IPS DF 19.7 (cell line): ENCODE measurements at regions not wholly inside any gene's neighbourhood (a gene's known extent, or its start where the extent isn't known, plus 50 kb on each side); places are given as distances from the start of the nearest gene placed in this dataset.

Experiments used
- DNase-seq: peaks from one replicate; pipeline ENCODE4 v3.0.0-alpha.2; 2013; ENCODE audit warnings: low read depth, low spot score

- no peak for DNase-seq
Measured at GRCh38 chr16:54679531-54679930, 251.1 kb upstream of the IRX5 start.

DNA sequence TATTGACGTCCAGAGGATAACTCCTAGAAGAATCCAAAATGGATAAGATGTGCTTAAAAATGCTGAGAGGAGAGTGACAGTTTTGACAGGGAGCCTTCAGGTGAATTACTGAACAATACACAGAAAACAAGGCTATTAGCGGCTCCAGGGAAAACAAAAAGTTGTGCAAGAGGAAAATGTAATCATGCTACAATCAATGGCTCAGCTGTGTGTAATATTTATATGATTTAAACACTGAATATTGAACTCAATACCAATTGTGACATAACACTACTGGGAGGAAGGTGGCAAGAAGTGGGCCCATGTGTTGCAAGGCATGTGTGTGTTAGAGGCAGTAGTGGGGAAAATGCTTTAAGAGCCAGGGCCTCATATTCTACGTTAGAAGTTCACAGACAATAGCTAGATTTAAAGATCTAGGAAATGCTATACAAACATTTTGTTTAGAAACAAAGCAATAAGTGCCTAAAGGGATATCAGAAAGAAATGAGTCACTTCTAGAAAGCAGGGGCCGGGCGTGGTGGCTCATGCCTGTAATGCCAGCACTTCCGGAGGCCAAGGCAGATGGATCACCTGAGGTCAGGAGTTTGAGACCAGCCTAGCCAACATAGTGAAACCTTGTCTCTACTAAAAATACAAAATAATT, 253.2 kb upstream of the IRX5 start:
- no peak for DNase-seq

- DNase-seq, result no peak
Measured at GRCh38 chr16:54673313-54673712, 257.4 kb upstream of the IRX5 start.

DNA sequence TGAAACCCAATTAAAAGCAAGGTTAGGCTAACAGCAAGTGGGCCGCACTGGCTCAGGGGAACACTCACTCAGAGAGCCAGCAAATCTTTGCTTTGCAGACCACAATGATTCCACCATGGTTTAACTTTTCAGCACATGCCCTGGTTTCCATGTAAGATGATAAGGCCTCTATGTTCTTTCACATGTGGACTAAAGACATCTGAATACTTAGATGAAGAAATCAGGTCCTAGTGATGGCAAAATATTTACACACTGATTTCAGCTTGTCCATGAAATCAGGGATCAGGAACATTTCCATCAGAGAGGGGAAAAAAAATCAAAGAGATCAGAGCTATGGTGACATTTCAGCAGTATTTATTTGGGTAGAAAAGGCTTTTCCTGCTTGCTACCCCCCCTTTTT, 258.2 kb upstream of the IRX5 start:
- DNase-seq, result no peak

DNA sequence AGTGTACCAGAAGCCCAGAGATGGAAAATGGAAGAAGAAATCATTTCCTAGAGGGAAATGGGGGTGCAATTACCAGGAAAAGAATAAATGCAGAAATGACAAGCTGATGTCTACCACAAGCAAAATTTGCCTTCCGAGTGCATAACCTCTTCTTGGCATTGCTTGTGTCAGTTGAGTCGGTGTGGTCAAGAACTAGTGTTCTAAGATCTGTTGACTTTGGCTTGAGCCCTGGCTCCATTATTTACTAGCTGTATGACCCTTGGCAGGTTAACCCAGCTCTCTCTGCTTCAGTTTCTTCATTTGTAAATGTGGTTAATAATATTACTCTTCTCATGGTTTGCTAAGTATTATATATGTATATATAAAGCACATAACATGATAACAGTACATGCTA, 273.0 kb upstream of the IRX5 start:
- DNase-seq, result no peak

DNA sequence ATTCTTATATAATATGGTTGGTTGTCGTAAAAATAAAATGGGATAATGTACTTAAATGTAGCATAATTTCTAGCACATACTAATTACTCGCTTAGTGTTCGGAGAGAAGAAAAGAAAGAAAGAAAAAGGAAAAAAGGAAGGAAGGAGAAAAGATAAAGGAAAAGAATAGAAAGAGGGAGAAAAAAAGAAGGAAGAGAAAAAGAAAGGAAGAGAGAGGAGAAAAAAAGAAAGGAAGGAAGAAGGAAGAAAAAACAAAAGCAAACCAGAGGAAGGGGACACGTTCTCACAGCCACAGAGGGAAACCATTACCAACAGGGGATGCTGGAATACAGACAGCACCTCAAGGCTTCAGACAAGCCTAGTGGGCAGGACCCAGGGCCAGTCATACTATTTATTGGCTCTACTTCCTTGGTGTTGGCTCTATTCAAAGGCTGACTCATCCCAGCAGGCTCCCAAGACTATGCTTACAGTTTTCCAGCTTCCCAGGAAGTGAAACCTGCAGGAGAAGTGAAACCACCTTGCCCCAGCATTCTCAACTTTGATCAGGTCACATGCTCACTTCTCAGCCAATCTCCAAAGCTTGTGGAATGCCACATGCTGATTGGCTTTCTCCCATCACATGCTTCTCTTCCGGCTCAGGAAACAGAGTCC, 273.5 kb upstream of the IRX5 start:
- DNase-seq, result peak; percentile 52

- DNase-seq, result no peak
Measured at GRCh38 chr16:54655121-54655590, 275.5 kb upstream of the IRX5 start.

DNA sequence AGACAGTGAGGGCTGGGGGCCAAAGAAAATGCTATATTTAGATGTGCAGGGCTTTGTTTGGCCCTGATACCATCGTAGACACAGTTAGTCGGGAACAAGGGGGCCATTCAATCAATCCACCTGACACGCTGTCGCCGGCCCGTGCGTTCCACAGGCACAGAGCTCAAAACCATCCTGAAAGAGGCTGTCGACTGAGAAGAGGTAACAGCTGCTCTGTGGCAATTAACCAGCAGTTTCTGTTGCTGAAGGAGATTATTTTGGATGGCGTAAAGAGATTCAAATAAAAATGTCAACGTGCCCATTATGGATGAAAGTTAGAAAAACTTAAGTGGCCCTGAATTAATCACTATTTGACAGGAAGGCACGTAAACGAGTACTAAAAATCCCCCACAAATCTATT, 276.2 kb upstream of the IRX5 start:
- no peak for DNase-seq

GRCh38 chr16:54652201-54652770, 278.4 kb upstream of the IRX5 start:
- no peak for DNase-seq

DNA sequence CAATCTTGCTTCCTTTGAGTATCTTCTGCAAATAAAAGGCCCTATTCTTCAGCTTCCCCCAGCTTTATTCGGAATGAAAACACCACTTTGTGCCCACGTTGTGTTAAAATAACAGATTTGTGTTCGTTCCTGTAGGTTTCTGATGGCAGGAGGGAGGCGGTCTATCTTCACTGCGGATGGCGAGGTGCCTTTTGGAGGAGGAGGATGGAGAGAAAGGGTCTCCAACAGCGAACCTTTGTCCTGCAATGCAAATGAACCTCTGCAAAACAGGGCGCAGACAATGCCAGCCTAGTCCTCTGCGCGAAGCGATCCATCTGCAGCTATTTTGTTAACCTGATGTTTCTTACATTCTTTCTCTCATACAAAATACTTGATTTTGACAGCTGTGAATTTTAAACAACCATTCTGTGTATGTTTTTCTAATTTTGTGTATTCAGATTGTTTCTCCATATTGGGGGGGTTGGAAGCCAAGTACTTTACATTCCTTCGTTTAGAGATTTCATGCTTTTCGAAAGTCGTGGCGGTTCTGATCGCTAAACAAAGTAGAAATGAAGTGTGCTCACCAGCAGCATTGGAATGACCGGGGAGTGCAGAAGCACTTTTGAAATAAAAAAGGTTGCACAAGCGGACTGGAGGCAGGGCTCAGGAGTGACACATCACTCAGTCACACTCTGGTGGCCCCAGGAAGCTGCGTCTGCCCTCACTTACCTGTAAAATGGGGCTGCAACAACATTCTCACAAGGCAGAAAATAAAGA, 279.0 kb upstream of the IRX5 start:
- DNase-seq, result peak; percentile 85

GRCh38 chr16:54649876-54650275, 280.8 kb upstream of the IRX5 start:
- DNase-seq, result no peak

- no peak for DNase-seq
Measured at GRCh38 chr16:54648575-54648974, 282.1 kb upstream of the IRX5 start.

GRCh38 chr16:54647725-54648221, 282.9 kb upstream of the IRX5 start:
- DNase-seq, result no peak

DNA sequence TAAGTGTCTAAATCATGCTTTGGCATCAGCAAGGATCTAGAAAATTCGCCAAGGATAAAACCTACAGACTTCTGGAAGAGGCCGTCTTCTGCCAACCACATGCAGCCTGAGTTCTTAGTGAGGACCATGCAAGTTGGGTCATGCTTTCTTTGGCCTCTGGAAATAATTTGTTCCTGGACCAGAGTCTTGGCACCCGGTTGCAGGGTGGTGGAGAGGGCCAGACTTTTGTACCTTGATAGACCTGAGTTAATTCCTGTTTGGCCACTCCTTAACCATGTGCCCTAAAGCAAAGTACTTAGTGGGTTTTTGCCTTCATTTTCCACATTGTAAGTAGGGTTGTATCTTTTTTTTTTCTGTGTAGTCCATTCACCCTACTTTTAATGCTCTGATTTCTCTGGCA, 283.4 kb upstream of the IRX5 start:
- no peak for DNase-seq

DNA sequence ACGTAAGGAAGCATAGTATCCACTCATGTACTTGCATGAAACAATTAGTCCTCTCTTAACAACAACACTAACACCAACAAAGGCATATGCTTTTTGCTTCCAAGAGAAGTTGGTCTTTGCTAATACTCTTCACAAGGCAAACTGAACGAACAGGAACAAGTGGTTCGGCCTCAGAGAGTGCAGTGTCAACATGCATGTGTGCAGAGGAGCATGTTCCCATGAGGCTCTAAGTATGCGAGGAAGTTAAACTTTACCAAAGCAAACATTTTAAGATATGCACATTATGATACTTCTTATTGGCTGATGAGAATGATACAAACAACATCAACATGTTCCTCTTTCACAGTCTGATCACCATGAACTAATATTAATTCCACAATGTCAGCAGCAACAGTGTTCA, 285.3 kb upstream of the IRX5 start:
- DNase-seq, result no peak

DNA sequence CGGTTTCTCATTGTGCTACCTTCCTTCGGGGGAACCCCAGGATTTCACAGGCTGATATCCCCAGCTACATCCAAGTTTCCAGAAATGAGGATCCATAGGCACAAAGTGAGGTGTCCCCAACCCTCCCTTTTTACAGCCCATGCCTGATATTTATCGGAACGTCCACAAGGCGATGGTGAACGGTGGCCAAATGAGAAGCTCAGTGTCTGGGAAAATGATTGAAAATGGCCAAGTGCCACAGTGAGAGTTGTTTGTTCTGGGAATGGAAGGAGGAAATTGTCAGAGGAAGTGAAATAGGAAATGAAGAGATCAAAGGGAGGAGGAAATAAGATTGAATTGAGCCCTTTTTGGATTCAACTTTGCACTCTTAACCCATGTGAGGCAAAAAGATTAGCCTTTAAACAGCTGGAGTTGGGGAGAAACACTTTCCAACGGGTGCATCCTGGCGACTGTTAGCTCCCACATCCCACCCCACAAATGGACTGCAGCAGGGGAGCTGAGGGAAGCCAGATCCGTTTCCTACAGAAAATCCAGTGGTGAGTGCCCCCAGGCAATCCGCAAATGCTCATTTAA, 294.4 kb upstream of the IRX5 start:
- no peak for DNase-seq

GRCh38 chr16:54633943-54634362, 296.7 kb upstream of the IRX5 start:
- DNase-seq, result no peak

DNA sequence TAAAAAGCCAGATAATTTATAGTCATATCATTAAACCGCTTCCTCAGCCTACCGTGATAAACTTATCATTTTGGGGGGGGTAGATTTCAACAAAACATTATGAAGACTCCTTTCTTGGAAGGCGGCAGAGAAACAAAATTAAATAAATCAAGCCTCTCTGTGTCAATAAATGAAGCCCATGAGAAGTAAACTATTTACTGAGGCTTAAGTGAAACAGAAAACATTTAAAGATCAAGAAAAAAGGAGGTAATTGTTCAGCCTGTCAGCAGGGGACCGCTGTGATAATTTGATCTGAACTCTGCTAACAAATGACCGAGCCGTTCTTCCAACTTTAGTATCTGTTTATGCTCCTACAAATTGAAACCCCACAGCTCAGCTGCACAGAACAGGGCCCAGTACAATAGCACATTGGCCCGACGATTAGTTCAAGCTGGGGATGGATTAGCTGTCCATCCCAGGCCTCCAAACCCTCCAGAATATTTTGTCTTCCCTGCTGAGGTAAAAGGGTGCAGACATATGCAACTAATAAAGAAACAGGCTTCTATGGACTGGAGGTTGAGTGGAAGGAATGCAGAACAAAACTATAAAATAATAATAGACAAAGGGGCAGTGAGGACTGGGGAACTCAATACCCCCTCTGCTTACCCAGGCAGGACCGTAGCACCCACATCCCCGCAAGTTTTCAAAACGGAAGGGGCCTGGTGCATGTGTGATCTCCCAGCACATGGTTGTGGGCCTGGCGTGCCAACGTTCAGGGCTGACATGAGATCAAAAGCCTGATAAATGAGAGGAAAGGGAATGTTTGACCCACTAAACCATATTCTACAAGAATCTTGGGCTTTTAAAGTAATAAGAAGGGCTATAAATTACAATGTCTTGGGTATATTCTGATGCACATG, 298.1 kb upstream of the IRX5 start:
- DNase-seq, result no peak

DNA sequence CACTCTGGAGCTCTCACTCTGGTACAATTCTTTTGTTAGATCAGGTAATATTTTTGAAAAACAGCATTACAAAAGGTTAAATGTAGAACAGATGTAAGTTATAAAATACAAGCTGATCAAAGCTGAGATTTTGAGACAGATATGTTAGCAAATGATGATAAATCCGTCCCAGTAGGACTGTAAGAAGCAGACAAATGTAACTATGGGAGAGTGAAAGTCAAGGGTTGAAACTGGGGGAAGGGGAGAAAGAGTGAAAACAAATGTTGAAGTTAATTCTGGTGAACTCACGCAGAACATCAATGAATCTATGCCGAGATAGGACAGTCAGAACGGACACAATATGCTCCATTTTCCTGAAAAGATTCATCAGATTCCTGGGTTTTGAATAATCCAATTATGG, 298.9 kb upstream of the IRX5 start:
- no peak for DNase-seq

DNA sequence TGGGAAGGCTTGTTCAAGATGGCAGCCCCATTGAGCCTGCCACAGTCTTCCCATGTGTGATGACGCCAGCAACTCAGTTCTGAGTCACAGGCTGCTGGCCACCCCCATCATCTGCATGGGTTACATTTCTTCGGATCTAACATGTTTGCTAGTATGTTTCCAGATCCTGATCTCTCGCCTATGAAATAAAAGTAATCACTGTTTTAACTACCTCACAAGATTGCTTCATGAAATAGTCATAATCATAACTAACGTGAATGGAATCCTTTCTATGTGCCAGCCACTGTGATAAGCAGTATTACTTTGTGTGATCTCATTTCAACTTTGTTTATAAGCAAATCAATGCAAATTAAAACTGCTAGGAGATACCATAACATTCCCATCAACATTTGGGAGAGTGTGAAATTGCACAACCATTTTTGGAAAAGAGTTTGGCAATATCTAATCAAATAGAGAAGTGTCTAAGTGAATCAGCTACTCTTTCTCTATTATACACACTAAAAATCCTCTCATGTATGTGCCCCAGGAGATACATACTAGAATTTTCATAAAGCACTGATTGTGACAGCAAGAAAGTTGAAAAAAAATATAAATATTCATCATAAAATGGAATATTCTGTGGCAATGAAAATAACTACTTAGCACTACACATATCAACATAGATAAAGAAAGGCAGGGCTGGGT, 300.2 kb upstream of the IRX5 start:
- DNase-seq, result no peak
